Cardiac fibroblast (primary cell): ENCODE measurements at regions not wholly inside any gene's neighbourhood (a gene's known extent, or its start where the extent isn't known, plus 50 kb on each side); places are given as distances from the start of the nearest gene placed in this dataset.
"Not testable (repeated sequence)": the region's sequence is repeated elsewhere in the genome, so short reads cannot be mapped to it uniquely, and the experiment has no call there.

Experiments used
- DNase-seq, 2 donors: peaks; one replicate each; pipeline versions ENCODE4 v3.0.0 to v3.0.0-alpha.2; 2010; ENCODE audit warnings: low read depth in 2 of 2
- H3K4me3 ChIP-seq, 2 donors: replicated peaks in 1 of 2; 1 replicate in 1 of 2; 2 replicates in 1 of 2; pipeline ENCODE4 v1.5.1; 2011; ENCODE audit warnings: low read depth in 2 of 2, low read length in 2 of 2, mild to moderate bottlenecking in 2 of 2, moderate library complexity in 1 of 2
- TF ChIP-seq, protein P1 (sequence below): IDR thresholded peaks from one replicate; pipeline ENCODE4 v1.5.1; 2011; ENCODE audit warnings: low read depth, mild to moderate bottlenecking, low read length, inconsistent platforms

GRCh38 chr7:109641445-109641844 is 1071.8 kb downstream of the DNAJB9 start:
- no peak for DNase-seq
- H3K4me3 ChIP-seq, result no peak overlapping the region
- TF ChIP-seq, protein P1, sequence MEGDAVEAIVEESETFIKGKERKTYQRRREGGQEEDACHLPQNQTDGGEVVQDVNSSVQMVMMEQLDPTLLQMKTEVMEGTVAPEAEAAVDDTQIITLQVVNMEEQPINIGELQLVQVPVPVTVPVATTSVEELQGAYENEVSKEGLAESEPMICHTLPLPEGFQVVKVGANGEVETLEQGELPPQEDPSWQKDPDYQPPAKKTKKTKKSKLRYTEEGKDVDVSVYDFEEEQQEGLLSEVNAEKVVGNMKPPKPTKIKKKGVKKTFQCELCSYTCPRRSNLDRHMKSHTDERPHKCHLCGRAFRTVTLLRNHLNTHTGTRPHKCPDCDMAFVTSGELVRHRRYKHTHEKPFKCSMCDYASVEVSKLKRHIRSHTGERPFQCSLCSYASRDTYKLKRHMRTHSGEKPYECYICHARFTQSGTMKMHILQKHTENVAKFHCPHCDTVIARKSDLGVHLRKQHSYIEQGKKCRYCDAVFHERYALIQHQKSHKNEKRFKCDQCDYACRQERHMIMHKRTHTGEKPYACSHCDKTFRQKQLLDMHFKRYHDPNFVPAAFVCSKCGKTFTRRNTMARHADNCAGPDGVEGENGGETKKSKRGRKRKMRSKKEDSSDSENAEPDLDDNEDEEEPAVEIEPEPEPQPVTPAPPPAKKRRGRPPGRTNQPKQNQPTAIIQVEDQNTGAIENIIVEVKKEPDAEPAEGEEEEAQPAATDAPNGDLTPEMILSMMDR, result no peak

GRCh38 chr7:109646124-109646523 is 1076.5 kb downstream of the DNAJB9 start:
- no peak overlapping the region for H3K4me3 ChIP-seq
- DNase-seq, result no peak
- TF ChIP-seq, protein P1, result no peak

GRCh38 chr7:109646594-109646993 is 1076.9 kb downstream of the DNAJB9 start:
- not testable (repeated sequence) for DNase-seq

GRCh38 chr7:109647263-109647662 is 1077.6 kb downstream of the DNAJB9 start:
- H3K4me3 ChIP-seq, DNase-seq: not testable (repeated sequence)

More at GRCh38 chr7:109646594-109646993, 1076.9 kb downstream of the DNAJB9 start:
- not testable (repeated sequence) for H3K4me3 ChIP-seq

DNA sequence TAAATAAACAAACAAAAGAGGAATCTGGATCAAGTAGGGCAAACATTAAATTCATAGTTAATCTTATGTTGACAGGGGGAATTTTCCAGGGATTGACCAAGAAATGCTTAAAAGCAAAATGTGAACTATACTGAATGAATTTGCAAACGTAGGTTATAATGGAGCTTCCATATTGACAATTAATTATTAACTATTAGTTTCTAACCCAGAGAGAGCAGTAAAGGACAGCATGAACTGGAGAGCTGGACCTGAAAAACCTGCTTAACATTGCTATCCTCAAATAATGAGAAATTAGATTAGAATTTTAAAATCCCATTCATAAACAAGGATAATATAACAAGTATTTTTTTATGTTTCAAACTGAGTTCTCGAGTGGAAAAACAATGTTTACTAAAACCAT is 1089.6 kb downstream of the DNAJB9 start:
- no peak for DNase-seq
- TF ChIP-seq, protein P1, result no peak
- H3K4me3 ChIP-seq, result no peak overlapping the region

DNA sequence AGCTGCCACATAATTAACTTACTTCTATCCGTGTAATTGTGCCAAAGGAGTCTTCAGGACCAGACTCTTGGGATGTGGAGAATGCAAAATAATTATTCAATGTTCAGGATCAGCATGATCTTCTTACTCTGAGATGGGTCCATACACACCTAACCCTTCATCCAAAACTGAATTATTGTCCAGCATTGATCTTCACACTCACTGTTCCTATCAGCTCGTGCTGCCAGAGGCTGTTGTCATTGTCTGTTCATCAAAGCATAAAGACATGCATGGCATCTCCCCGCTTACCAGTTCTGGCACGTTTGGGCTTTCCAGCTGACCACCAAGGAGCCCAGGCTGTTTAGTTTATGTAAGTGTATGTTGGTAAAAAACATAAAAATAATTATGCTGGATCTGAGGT is 1090.7 kb downstream of the DNAJB9 start:
- DNase-seq, result no peak
- TF ChIP-seq, protein P1, result no peak
- no peak overlapping the region for H3K4me3 ChIP-seq

DNA sequence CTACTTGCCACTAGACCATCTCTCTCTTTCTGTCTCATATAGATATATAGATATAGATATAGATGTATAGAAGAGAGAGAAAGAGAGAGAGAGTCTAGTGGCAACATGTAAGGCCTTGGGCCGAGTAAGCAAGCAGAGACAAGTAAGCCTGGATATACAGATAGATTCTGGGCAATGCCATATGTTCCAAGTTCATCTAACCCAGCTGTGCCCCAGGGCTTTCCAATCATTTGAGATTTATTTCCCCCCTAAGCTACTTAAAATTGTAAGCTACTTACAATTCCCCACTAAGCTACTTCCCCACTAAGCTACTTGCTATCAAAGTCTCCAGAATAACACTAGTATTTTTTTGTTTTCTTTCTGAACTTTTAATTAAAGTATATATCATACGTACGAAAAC is 1094.1 kb downstream of the DNAJB9 start:
- TF ChIP-seq, protein P1, result no peak
- DNase-seq, result no peak
- no peak overlapping the region for H3K4me3 ChIP-seq

- H3K4me3 ChIP-seq, DNase-seq: not testable (repeated sequence)
Measured at GRCh38 chr7:109687269-109687668, 1117.6 kb downstream of the DNAJB9 start.

GRCh38 chr7:109692613-109693012 is 1122.9 kb downstream of the DNAJB9 start:
- not testable (repeated sequence) for DNase-seq, H3K4me3 ChIP-seq
